NCI-H1105 treated with DMSO at 0.1 percent for 48 hours (cell line): ENCODE measurements at regions not wholly inside any gene's neighbourhood (a gene's known extent, or its start where the extent isn't known, plus 50 kb on each side); places are given as distances from the start of the nearest gene placed in this dataset.

Source experiments
- DNase-seq: peaks from one replicate; lab custom pipeline; 2025; lab: John Stamatoyannopoulos, UW

DNA sequence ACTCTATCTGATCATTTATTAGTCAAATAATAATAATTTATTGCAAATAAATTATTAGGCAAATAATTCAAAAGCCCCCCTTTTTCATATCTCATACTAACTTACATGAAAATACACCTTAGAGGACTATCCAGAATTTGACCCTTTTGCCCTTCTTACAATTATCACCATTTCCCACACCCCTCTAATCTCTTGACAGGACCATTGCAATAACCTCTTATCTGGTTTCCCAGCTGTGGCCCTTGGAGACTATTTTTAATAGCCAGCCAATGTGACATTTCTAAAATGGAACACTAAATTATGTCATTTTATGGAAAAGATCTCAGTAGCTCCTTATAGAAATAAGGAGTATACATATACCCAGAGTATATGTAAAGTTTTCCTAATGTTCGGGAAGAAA is 588.4 kb upstream of the COX7C start:
- no peak for DNase-seq

DNA sequence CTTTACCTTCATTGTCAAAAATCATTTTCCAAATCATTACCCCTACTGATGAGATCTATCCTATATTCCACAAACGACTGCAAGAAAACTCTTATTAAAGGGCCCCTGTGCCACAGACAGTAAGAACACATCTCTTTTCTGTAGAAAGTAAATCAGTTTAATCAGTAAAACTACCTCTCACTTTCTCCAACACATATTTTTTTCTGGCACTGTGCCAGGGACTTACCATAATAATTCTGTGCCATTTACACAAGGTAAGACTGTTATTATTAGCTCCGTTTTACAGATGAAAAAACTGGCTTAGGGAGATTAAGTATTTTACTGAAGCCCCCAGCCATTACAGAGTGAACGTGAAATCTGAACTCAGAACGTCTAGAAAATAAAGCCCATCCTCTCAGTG is 587.0 kb upstream of the COX7C start:
- no peak for DNase-seq

DNA sequence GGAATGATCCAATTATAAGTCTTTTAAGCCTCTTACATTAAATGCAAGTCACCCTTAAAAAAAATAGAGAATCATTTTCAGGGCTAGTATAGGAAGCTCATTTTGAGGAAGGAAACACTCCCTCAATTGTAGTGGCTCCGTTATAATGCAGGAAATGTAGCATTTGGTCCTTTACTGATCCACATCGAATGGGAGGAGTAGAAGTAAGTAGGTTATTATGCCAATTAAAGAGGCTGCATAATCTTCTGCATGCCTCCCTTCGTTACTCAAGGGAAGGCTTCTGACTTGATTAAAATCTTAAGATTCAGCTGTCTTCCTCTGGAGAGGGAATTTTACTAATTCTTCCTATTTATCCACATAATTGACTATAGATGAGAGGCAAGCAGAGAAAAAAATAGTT is 579.2 kb upstream of the COX7C start:
- no peak for DNase-seq

DNA sequence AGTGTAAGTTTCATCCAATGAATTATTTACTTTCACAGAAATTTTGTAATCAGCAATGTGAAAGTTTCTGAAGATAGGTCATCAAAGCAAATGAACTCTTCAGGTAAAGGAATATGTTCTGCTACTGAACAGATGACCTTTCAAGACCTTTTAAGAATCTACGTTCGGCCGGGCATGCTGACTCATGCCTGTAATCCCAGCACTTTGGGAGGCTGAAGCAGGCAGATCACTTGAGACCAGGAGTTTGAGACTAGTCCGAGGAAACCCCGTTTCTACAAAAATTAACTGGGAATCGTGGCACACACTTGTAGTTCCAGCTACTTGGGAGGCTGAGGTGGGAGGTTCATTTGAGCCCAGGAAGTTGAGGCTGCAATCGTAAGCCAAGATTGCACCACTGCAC is 578.4 kb upstream of the COX7C start:
- no peak for DNase-seq

DNA sequence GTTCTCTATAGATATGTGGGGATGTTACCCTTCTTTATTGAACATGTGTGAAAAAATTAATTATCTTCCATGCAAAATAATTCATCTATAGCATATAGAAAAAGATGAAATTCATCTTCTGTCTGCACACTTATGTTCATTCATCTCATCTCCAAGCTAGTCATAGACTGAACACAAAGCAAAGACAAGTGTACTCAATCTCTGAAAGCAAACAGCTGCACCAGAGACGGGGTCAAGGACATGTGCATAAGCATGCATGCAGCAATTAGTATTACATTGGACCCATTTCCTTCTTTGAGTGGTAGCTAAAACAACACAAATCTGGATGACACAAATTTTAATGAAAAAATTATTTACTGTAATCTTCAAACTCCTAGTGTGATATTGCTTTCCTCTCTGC is 547.0 kb upstream of the COX7C start:
- no peak for DNase-seq

DNA sequence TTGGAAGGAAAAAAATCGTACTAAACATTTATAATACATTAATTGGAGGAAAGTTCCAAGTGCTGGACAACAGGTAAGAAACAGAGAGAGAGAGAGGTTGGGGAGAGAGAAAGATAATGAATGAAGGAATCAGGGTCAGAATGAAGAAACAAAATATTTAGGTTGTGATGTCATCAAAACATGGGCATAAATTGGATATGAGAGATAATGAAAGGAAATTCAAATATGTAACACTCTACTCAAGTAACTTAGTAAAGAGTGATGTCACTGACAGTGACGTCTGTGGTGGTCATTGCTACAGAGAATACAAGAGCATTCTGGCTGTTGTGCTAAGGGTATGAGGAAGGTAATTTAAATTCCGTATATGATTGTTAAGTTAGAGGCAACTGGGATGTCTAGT is 543.4 kb upstream of the COX7C start:
- DNase-seq, result no peak

DNA sequence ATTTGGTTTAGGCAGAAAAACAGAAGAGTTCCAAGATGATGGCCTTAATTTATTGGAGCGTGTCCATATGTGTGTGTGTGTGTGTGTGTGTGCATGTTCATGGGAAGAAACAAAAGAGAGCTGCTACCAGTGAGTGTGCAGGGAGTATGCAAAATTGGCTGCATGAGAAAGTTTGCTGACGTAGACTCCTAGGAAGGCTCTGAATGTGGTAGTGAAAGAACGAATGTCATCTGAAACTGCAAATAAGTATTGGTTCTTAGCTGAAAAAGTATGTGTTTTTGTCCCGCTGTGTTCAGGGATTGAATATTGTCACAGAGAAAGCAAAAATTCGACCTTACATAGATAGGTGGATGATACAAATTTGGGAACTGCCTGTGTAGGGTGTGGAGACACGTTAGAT is 542.6 kb upstream of the COX7C start:
- DNase-seq, result no peak

DNA sequence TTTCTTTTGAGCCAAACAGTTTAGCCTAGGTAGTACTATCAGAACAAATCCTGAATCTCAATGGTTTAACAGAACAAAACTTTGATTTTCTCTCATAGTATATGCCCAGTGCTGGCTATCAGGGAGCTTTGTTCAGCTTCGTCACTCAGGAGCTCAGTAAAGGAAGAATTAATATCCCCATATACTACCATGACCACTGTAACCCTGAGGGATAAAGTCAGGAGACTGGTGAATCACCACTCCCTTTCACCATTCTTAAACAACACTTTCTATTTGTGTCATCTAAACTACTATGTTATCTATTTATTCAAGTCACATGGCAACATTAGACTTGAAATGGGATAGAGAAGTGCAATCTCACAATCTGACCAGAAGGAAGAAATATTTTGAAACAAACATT is 522.6 kb upstream of the COX7C start:
- no peak for DNase-seq

DNA sequence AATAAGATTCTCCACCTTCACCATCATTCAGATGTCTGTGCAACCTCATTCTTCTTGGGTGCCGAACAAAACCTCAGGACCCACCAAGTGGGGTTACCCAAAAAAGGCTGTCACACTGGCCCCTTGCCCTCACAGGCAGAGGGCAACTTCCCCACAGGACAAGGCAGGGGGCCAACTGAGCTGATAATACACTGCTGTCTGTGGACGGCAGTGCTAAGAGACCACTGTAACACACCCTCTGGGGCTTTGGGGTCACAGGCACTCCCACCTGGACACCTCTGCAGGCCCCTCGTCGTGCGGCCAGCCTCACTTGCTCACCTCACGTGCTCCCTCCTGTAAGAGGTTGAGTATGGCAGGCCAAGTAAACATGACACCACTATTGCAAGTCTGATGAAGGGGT is 515.8 kb upstream of the COX7C start:
- no peak for DNase-seq

DNA sequence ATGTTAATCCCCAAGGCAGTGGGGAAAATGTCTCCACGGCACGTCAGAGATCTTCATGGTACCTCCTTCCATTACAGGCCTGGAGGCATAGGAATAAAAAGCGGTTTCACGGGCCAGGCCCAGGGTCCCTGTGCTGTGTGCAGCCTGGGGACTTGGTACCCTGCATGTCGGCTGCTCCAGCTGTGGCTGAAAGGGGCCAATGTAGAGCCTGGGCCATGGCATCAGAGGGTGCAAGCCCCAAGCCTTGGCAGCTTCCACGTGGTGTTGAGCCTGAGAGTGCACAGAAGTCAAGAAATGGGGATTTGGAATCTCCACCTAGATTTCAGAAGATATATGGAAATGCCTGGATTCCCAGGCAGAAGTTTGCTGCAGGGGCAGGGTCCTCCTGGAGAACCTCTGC is 508.9 kb upstream of the COX7C start:
- DNase-seq, result no peak

DNA sequence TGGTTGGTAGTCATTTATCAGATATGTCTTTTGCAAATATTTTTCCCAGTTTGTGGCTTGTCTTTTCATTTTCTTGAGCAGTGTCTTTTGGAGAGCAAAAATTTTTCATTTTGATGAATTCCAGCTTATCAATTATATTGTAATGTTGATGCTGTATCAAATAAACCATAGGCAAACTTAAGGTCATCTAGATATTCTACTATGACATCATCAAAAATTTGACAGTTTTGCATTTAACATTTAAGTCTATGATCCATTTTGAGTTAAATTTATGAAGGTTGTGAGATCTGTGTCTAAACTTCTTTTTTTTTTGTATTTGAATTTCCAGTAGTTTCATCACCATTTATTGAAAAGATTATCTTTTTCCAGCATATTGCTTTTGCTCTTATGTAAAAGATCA is 505.5 kb upstream of the COX7C start:
- DNase-seq, result no peak

DNA sequence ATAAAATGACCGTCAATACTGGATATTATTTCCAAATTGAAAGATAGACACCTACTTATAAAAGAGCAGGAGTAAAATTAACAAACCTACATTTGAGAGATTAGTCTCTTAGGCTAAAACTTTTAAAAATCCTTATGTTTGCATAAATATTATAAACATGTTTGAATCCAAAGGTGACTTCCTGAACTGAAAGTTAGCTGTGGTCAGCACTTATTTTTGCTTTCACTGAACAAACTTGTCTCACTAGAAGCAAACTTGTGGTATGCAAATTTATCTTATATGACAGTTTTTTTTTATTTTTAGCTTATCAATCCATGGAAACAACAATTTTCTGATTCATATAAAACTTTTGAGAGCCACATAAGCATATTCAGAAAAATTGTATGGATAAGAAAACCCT is 502.6 kb upstream of the COX7C start:
- DNase-seq, result no peak

DNA sequence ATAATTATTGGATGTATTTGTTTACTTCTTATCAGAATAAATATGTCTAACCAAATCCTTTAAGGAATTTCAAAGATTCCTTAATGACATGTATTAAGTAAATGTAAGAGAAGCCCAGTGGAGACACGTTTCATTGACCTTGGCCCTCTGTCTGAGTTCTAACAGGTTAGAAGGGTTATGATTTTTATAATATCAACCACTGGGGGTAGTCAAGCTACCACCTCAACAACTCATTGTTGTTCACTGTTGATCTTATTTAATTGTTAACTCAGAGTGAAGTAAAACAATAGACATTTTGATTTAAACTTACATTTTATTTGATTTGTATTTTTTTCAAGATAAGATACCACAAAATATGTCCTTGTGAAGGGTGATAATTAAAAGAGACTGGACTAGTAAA is 499.2 kb upstream of the COX7C start:
- DNase-seq, result no peak

DNA sequence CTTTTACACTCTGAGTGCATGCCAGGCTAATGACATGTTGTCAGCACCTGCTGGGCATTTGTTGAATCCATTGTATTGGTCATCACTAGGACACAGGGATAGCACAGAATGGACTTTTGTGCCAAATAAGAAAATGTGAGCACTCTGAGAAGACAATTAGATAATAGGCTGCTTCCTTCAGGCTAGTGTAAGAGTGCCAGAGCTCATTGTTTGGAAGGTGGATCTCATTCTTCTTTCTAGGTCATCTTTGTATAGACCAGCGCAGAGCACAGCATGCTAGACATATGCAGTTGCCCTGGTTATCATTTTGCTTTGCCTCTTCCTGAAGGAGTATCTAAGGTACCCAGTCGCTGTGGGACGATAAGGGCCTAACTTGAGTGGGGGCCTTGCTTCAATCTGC is 493.4 kb upstream of the COX7C start:
- no peak for DNase-seq

DNA sequence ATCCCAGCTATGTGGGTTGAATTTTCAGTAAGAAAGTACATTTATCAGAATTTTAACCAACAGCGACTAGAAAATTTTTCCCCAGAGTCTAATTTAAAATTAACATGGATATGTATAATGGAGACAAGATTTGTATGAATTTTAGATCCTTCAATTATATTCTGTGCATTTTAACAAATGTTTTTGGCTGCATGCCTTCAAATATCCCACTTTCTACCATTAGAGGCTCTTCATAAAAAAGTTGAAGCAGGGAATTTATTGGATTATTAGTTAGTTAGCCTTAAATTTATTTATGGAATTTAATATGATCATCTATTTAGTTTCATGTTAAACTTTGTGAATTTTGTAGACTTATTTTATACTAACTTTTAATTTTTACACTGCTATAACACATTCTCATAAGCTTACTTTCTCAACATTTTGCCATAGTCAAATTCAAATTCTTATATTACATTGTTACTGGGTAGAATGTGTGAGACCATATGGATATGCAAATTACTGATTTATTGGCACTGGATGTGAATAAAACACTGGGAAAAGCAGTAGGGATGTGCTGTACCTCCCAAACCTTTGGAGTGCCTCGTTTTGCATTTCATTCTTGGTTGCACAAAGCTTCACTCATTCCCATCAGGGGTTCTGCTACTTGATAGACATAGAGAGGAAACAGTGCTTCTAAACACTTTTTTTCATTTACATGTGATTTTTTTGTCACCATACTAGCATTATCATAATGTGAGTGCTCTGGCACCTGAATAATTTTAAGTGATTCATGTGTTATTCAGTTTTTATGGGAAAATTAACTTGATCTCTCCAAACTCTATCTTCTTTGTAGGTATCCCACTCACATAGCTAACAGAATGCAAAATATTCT is 491.8 kb upstream of the COX7C start:
- no peak for DNase-seq

DNA sequence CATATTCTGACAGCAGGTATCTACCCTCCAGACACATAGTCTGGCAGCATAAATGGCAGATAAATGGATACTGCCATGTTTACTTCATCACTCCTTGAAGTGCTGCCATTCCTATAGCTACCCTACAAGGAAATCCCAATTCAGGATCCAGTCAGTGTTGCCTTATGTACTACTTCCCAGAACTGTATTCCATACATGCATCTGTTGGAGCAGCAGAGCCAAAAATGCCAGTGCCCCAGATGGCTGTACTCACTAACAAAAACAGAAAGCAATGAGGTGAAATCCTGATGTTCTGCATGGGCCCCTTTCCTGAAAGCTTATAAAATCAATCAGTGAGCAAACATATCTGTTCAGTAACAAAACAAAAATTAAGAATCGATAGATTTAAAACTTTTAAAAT is 490.0 kb upstream of the COX7C start:
- no peak for DNase-seq

DNA sequence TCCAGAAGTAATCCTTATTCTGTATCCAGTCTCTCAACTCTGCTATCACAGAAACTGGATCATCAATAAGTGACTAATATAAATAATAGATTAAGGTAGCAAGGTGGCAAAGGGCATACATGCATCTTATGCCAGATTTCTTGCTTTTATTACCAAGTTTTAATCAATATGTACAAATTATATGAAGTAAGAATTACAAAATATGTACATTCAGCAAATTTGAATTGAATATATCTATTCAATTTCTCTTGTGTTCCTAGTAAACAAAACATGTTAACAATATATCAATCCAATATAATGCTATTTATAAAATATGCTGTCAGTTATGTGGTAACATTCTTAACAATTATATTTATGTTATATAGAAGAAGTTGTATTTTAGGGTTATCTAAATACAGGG is 488.7 kb upstream of the COX7C start:
- no peak for DNase-seq

DNA sequence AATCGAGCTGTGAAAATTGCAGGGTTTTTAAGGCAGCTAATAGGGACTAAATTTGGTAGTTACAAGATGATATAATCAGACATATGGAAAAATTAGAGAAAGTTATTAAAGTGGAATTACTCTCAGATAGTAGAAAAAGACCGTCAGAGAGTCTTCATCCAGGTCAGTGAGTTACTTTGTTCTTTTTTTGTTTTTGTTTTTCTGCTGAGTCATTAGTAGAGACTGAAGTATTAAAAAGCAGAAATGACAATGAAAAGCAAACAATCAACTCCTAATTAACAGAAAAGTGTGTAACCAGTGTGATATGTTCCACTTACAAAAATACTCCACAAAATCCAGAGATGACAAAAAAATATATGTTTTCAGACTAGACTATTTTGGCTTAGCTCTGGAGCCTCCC is 480.4 kb upstream of the COX7C start:
- DNase-seq, result no peak

DNA sequence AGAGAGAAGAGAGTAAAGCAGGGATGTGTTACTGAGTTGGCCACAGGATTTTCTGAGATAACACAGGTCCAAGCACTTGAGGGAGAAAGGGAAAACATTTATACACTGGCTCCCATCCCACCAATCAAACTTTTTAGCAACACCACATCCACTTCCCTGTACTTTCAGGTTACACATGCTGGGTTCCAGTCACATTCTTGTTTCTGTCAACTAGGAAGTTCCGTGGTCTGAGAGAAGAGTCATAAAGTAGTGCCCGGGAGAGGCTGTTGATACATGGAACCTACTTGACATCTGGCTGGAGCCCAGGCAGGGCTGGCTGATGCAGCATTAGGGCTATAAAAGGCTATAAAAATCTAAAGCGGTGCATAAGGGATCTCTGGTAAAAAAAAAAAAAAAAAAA is 473.9 kb upstream of the COX7C start:
- peak; percentile 1 for DNase-seq

DNA sequence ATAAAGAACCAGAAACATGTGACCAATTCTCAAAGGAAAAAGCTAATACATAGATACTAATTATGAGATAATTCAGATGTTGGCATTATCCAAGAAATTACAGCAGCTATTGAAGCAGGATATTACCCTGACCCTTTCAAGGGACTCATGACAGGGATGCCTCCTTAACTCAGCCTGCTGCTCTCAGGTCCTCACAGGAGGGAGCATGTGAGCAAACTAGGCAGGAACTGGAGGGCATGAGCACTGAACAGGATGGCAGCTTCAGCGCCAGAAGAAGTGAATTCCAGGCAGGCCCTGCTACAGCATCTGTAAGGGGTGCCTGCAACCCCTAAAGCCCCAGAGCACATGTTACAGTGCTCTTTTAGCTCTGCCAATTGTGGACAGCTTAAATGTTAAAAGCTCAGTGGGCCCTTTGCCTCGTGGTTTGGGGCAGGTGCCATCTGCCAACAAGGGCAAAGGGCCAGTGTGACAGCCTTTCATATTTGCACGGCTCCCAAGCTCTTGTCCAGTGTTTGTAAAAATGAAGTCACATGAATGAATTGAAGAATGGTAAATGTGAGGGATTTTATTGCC is 464.7 kb upstream of the COX7C start:
- no peak for DNase-seq

DNA sequence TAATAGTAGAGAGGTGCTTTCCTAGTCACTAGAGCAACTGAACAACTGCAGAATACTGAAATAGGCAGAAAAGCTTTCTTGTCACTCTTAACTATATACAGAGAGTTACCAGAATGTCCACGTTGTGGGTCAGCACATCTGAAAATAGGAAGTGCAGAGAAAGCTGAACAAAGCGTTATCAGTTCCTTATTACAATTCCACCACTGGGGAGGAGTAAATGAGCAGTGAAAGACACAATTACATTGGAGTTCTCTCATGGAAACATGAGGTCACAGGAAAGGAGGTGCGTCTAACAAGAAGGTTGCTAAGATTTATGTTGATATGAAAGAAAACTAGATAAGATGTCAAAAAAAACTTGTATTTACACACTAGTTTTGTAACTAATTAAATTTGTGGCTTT is 461.9 kb upstream of the COX7C start:
- DNase-seq, result no peak

DNA sequence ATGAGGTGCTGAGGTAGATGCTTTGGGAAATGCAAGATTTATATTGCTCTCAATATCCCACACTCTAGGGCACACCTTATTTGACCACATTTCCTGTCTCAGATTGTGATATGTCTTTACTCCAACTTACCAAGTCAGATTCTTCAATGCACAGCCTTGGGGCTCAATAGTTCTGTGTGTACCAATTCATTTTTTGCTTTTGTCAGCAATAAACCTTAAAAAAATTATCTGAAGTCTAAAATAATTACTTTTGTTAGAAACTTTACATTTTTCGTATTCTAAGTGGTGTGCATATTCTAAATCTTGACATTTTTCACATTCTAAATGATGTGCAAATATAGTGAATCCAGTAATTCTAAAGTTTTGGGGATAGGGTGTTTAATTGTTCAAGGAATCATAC is 447.5 kb upstream of the COX7C start:
- no peak for DNase-seq

DNA sequence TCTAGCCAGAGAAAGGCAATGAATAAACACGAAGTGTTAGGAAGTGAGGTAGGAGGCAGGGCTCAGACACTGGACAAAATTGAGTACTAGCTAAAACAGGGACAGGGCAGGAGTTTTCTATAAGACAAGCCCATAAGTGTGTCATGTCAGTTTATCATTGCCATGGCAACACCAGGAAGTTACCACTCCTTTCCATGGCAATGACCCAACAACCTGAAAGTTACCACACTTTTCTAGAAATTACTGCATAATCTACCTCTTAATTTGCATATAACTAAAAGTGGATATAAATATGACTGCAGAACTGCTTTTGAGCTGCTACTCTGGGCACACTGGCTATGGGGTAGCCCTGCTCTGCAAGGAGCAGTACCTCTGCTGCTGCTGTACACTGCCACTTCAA is 442.5 kb upstream of the COX7C start:
- no peak for DNase-seq

DNA sequence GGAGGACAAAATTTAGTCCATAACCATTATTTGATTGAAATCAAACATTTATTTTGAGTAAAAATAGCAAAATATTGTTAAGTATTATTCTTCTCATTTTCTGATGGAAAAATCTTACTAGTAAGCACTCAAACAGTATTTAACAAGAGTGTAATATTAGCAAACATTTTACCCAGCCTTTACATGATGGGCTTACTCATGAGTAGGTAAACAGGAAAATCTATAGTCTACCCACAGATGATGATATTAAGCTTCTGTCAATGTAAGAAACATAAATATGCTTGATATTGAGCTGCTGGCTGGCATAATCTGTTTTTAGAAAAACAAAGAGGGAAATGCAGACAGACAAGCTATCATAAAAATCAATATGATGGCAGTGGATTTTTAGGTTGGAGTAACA is 418.5 kb upstream of the COX7C start:
- DNase-seq, result no peak
